ENCODE measurements at regions not wholly inside any gene's neighbourhood (a gene's known extent, or its start where the extent isn't known, plus 50 kb on each side); places are given as distances from the start of the nearest gene placed in this dataset.

DNA sequence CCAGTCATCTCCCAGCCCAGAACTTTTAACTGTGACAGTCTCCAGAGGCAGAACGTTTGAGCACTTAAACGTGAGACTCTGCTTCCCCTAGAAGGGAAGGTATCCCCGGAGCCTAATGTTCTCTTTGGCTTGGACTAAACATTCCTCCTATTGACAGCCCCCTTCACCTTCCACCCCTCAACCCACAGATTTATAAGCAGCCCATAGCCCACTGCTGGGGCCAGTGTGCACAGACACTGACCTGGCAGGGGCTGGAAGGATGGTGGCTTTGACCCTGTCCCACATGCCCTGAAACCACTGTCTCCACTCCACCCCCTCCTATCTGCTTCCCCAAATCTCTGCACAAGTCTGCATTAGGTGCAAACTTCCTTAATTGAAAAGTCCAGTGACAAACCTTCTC lies 715.0 kb upstream of the IGFBP3 start:
- no peaks in the 10 kb centered on the region for H3K79me2 ChIP-seq (ENCODE audit: insufficient read depth, low read depth)
- TF ChIP-seq, protein P1, sequence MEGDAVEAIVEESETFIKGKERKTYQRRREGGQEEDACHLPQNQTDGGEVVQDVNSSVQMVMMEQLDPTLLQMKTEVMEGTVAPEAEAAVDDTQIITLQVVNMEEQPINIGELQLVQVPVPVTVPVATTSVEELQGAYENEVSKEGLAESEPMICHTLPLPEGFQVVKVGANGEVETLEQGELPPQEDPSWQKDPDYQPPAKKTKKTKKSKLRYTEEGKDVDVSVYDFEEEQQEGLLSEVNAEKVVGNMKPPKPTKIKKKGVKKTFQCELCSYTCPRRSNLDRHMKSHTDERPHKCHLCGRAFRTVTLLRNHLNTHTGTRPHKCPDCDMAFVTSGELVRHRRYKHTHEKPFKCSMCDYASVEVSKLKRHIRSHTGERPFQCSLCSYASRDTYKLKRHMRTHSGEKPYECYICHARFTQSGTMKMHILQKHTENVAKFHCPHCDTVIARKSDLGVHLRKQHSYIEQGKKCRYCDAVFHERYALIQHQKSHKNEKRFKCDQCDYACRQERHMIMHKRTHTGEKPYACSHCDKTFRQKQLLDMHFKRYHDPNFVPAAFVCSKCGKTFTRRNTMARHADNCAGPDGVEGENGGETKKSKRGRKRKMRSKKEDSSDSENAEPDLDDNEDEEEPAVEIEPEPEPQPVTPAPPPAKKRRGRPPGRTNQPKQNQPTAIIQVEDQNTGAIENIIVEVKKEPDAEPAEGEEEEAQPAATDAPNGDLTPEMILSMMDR (conservative IDR thresholded peaks at IDR 0.05; ENCODE audit: low read depth, low read length): no peak
- no peaks in the 10 kb centered on the region for H3K4me1 ChIP-seq (ENCODE audit: low read depth, poor library complexity, severe bottlenecking)
- H3K9ac ChIP-seq: no peak overlapping the region
- no peaks in the 10 kb centered on the region for H3K27me3 ChIP-seq (ENCODE audit: insufficient read depth, low read depth)
- H3K27ac ChIP-seq: no peak overlapping the region
- no peak overlapping the region for H3K4me2 ChIP-seq
- H3K36me3 ChIP-seq (ENCODE audit: insufficient read depth): no peaks in the 10 kb centered on the region
- H4K20me1 ChIP-seq (ENCODE audit: insufficient read depth): no peaks in the 10 kb centered on the region
- no peak overlapping the region for H2AFZ ChIP-seq (ENCODE audit: low read depth)
- H3K4me3 ChIP-seq (IDR thresholded peaks at IDR 0.05; ENCODE audit: insufficient read depth, low read depth, low read length): no peak overlapping the region

DNA sequence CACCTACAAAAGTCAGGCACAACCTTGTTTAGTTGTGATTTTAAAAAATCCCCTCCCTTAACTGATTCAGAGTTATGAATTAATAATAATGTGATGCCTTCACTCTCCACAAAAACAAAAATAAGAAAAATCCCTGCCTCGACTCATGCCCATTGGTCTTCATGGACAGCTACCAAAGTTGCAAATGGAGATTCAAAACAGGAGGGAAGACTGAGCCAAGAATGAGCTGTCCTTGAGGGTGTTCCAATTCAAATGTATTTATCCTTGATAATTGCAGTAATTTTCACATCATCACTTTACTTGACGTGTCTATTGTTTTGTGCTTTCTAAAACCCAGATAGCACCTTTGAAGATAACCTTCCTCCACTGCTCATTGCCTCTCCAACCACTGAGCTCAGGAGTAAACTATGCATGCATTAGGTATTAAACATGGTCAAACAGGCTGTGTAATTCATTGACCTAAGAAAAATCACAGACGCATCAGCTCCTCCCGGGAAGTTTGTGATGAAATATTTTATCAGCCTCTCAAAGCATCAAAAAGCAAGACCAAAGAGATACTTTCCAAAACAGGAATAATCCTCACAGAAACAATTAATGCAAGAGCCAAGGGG lies 712.7 kb upstream of the IGFBP3 start:
- TF ChIP-seq, protein P1 (conservative IDR thresholded peaks at IDR 0.05; ENCODE audit: low read depth, low read length): no peak
- no peak overlapping the region for H3K4me3 ChIP-seq (IDR thresholded peaks at IDR 0.05; ENCODE audit: insufficient read depth, low read depth, low read length)
- H3K36me3 ChIP-seq (ENCODE audit: insufficient read depth): no peaks in the 10 kb centered on the region
- no peaks in the 10 kb centered on the region for H3K79me2 ChIP-seq (ENCODE audit: insufficient read depth, low read depth)
- H3K27ac ChIP-seq: no peak overlapping the region
- no peaks in the 10 kb centered on the region for H3K27me3 ChIP-seq (ENCODE audit: insufficient read depth, low read depth)
- no peak overlapping the region for H3K9ac ChIP-seq
- H3K4me1 ChIP-seq (ENCODE audit: low read depth, poor library complexity, severe bottlenecking): no peaks in the 10 kb centered on the region
- H2AFZ ChIP-seq (ENCODE audit: low read depth): no peak overlapping the region
- no peak overlapping the region for H3K4me2 ChIP-seq
- no peaks in the 10 kb centered on the region for H4K20me1 ChIP-seq (ENCODE audit: insufficient read depth)

DNA sequence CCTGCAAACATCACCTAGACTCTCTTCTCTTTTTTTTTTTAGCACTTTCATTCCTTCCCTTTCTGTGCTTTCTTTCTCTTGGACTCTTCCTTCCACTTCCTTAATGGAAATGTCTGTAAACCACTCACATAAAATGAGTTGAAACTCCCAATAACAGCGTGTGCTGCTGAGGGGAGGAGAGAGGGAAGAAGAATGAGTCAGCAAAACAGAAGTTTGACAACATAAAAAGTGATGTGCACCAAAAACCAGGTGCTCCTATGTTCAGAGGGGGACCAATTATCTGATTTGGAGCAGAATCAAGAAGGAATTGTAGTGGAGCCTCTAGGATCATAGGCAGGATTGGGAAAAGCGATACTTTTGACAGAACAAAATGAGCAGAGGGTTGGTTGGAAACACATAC lies 712.1 kb upstream of the IGFBP3 start:
- Histone ChIP-seq H3K9ac (no peak overlapping the region), H3K36me3 (ENCODE audit: insufficient read depth) (no peaks in the 10 kb centered on the region), H3K27ac (no peak overlapping the region), H3K79me2 (ENCODE audit: insufficient read depth, low read depth) (no peaks in the 10 kb centered on the region), H3K4me1 (ENCODE audit: low read depth, poor library complexity, severe bottlenecking) (no peaks in the 10 kb centered on the region), H2AFZ (ENCODE audit: low read depth) (no peak overlapping the region), H3K4me2 (no peak overlapping the region), H3K27me3 (ENCODE audit: insufficient read depth, low read depth) (no peaks in the 10 kb centered on the region), H3K4me3 (IDR thresholded peaks at IDR 0.05; ENCODE audit: insufficient read depth, low read depth, low read length) (no peak overlapping the region), H4K20me1 (ENCODE audit: insufficient read depth) (no peaks in the 10 kb centered on the region)
- TF ChIP-seq, protein P1 (conservative IDR thresholded peaks at IDR 0.05; ENCODE audit: low read depth, low read length): no peak

- H3K9ac ChIP-seq: no peak overlapping the region
- no peak overlapping the region for H3K4me2 ChIP-seq
- no peaks in the 10 kb centered on the region for H3K27me3 ChIP-seq (ENCODE audit: insufficient read depth, low read depth)
- no peaks in the 10 kb centered on the region for H4K20me1 ChIP-seq (ENCODE audit: insufficient read depth)
- H3K79me2 ChIP-seq (ENCODE audit: insufficient read depth, low read depth): no peaks in the 10 kb centered on the region
- H3K36me3 ChIP-seq (ENCODE audit: insufficient read depth): no peaks in the 10 kb centered on the region
- H3K4me1 ChIP-seq (ENCODE audit: low read depth, poor library complexity, severe bottlenecking): no peaks in the 10 kb centered on the region
- no peak overlapping the region for H3K27ac ChIP-seq
- TF ChIP-seq, protein P1 (conservative IDR thresholded peaks at IDR 0.05; ENCODE audit: low read depth, low read length): no peak
- no peak overlapping the region for H3K4me3 ChIP-seq (IDR thresholded peaks at IDR 0.05; ENCODE audit: insufficient read depth, low read depth, low read length)
- H2AFZ ChIP-seq (ENCODE audit: low read depth): no peak overlapping the region
Observed at GRCh38 chr7:46630031-46630430, 709.0 kb upstream of the IGFBP3 start.
